ENCODE measurements at regions not wholly inside any gene's neighbourhood (a gene's known extent, or its start where the extent isn't known, plus 50 kb on each side); places are given as distances from the start of the nearest gene placed in this dataset.
"Not testable (repeated sequence)": the region's sequence is repeated elsewhere in the genome, so short reads cannot be mapped to it uniquely, and the experiment has no call there.

GRCh38 chr7:97377713-97378112 is 260.2 kb downstream of the SDHAF3 start:
- no peak for DNase-seq (ENCODE audit: low spot score)

DNA sequence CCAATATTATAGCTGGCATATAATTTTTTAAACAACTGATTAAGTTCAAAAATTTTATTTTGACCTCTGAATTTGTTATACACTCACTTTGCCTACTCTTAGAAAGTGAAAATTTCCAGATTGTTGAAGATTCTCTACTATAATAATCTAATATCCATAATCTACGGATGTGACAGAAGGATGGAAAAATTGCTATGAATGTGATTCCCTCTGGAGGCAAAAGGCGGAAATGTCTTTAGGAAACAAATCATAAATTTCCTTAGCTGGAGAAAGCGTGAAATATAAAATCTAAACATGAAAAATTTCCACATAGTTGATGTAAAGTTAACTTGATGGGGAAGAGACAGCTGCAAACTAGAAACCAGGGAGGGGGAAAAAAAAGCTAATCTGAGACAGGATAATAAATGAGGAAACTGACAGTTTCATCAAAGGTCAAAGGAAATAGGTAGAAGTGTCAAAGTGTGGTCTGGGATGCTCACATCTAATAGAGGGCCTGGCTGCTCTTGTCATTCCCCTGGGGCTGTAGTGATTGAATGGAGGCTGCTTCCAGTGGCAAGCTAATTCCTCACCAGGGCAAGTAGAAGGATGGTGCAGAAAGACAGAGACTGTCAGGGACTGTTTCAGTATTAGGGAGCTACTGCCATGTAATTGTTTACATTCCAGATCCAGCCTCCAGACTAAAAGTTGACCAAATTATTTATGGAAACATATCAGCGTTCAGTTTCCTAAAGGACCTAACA is 264.5 kb downstream of the SDHAF3 start:
- no peak for DNase-seq (ENCODE audit: low spot score)

DNA sequence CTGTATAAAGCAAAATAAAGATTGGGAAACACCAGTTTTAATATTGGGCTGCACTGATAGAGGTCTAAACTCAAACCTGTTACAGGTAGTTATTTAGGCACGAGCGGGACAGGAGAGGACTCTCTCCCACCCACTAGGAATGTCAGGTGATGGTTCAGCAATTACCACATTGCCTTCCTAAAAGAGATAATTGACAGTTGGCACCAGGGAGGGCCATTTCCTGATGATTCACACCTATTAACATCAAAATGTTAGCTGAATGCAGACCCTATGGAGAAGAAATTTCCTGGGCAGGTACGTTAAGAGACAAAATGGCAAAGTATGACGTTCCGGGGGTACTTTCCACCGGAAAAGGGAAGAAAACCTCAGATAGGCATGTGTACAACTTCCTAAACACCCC is 272.6 kb downstream of the SDHAF3 start:
- no peak for DNase-seq (ENCODE audit: low spot score)

GRCh38 chr7:97390915-97391593 is 273.6 kb downstream of the SDHAF3 start:
- no peak for DNase-seq (ENCODE audit: low spot score)

GRCh38 chr7:97401398-97401797 is 283.9 kb downstream of the SDHAF3 start:
- no peak for DNase-seq (ENCODE audit: low spot score)

GRCh38 chr7:97405835-97406234 is 288.3 kb downstream of the SDHAF3 start:
- no peak for DNase-seq (ENCODE audit: low spot score)

GRCh38 chr7:97407106-97407505 is 289.6 kb downstream of the SDHAF3 start:
- DNase-seq (ENCODE audit: low spot score), result no peak

DNA sequence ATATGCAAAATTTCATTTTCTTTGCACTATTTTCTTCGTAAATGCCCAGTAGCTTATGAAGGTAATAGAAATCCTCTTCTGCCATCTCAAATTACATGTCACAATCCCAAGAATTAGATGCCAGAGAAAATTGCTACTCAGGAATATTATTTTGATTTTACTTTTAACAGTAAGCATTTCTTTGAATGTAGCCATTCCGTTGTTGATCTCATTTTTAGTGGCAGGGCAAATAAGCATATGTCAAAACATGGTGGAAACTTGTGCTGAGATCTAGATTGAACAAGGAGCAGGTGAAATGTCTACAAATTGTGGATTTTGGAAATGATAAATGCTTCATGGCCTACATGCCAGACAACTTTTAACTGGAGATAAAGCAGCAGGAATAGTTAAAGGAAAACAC is 291.8 kb downstream of the SDHAF3 start:
- DNase-seq (ENCODE audit: low spot score), result no peak

DNA sequence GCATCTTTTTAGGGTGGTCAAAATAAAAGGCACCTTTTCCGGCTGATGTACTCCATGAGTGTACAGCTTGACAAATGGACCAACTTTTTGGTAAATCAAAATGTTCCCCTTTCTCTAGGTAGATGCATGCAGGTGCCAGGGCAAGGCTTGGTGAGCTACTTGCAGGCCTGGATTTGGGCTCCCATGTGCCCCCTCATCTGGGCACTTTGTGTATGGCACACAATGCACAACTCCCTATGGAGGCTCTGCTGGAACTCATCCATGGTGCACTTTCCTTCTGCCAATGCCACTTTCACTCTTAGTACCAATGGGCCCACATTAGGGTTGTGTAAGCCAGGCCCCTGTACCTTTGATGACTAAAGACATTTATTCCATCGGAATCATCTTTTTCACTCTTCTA is 300.8 kb downstream of the SDHAF3 start:
- DNase-seq (ENCODE audit: low spot score), result no peak

- DNase-seq (ENCODE audit: low spot score), result no peak
Measured at GRCh38 chr7:97419898-97420297, 302.4 kb downstream of the SDHAF3 start.

DNA sequence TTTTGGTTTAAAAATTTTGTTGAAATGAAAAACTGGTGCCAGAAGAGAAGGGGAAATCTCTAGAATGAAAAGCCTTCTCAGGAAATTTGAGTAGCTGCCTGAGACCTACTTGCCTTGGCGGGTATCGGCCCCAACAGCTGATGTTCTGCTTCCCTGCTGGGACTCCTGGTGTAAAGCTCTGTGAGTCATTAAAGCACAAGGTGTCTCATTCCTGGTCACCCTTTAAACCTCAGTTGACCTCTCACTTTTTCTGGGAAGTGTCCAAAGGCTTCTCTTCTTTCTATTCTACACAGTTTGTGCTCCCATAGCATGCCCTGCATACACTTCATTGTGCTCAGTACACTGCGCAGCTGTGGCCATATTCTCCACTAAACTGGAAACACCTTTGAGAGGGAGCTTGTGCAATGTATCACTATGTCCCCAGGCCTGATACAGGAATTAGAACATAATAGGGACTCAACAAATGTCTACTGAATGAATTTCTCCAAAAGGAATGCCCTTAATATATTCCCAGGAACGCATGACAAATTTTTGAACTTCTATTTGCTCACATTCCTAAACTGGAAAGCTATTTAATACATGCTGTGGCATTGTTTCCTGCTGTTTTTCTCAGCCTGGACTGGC is 303.9 kb downstream of the SDHAF3 start:
- no peak for DNase-seq (ENCODE audit: low spot score)

- DNase-seq (ENCODE audit: low spot score), result no peak
Measured at GRCh38 chr7:97422046-97422445, 304.5 kb downstream of the SDHAF3 start.

- DNase-seq (ENCODE audit: low spot score), result no peak
Measured at GRCh38 chr7:97430006-97430405, 301.9 kb upstream of the TAC1 start.

GRCh38 chr7:97439637-97440214 is 292.2 kb upstream of the TAC1 start:
- no peak for DNase-seq (ENCODE audit: low spot score)

DNA sequence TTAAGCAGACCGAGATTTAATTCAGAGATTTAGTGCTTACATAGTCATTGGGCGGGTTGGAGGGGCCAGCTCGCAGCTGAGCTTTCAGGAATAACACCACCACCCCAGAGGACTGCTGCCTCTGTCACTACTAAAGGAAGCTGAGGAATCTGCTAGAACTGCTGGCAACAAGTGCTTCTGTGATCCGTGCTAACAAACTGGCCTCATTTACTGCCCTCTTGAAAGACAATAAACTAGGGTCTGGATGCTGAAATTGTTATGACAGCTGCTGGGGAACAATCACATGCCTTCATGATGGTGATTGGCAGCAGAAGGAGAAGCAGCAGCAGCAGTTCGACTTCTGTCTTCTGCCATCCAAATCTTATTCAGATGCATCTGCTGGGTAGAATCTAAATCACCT is 285.5 kb upstream of the TAC1 start:
- DNase-seq (ENCODE audit: low spot score), result no peak

- DNase-seq (ENCODE audit: low spot score), result not testable (repeated sequence)
Measured at GRCh38 chr7:97449448-97449847, 282.4 kb upstream of the TAC1 start.

DNA sequence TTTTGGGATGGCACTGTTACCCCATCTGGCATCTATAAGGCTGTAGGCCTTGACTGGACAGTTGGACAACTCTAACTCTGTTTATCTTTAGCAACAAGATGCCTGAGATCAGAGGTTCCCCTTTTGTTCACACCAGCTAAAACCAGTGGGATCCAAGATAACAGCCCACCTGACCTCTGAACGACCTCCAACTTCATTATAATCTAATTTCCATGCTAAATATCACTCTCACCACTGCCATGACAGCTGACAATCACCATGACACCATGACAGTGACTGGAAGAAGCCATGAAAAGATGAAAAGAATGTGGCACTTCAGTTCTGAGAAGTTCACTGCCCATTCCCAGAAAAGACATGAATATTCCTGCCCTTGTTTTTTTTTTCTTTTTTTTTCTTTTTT is 281.4 kb upstream of the TAC1 start:
- DNase-seq (ENCODE audit: low spot score), result no peak

GRCh38 chr7:97454636-97455035 is 277.2 kb upstream of the TAC1 start:
- no peak for DNase-seq (ENCODE audit: low spot score)

GRCh38 chr7:97457054-97457453 is 274.8 kb upstream of the TAC1 start:
- no peak for DNase-seq (ENCODE audit: low spot score)

- no peak for DNase-seq (ENCODE audit: low spot score)
Measured at GRCh38 chr7:97460433-97460832, 271.5 kb upstream of the TAC1 start.

DNA sequence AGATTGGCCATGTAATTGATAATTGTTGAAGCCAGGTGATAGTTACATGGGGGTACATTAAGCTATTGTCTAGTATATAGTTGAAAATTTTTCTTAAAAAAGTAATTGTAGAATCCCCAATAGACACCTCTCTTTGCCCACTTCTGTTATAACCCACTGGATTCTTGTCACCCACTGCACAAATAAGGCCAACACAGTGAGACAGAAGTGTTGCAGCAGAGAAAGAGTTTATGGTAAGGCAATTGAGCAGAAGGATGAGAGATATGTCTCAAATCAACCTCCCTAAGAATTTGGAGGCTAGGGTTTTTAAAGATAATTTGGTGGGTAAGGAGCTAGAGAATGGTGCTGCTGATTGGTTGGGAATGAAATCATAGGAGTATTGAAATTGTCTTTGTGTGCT is 270.3 kb upstream of the TAC1 start:
- DNase-seq (ENCODE audit: low spot score), result no peak

DNA sequence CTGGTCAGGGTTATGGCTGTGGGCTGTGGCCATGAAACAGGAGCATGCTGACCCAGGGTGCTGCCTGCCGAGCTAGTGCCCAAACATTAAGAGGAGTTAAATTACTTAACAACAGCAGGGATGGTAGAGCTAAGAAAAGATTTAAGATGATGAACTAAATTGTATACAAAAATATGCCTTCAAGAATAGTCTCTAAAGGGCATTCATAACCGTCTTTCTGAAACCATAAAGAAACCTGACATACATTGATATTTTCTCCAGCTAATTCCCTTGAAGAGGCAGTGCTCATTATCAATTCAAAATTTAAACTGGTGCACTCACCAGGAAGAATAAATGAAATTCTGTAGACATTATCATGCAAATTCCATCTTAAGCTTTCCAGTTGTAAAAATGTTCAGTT is 265.8 kb upstream of the TAC1 start:
- DNase-seq (ENCODE audit: low spot score), result no peak

Data from SW480 (cell line).